ENCODE measurements at regions not wholly inside any gene's neighbourhood (a gene's known extent, or its start where the extent isn't known, plus 50 kb on each side); places are given as distances from the start of the nearest gene placed in this dataset.

DNA sequence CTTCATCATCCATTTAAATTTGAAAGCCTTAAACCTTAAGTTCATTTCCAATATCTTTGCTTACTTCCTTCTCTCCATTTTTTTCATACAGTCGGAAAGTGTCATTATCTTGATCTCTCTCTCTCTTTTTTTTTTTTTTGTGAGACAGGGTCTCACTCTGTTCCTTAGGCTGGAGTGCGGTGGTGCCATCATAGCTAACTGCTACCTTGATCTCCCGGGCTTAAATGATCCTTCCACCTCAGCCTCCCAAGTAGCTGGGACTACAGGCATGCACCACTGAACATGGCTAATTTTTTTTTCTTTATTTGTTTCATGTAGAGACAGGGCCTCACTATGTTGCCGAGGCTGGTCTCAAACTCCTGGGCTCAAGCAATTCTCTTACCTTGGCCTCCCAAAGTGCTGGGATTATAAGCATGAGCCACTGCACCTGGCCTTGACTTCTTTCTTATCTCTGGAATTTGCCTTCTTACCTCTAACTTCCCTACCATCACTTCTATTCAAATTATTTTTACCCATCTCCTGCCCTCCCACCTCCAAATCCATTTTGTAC lies 222.2 kb downstream of the MYCN start:
- intact Hi-C loops (cut with micrococcal nuclease): no loop called here
- H3K36me3 Mint-ChIP-seq (ENCODE audit: low read depth): no peaks in the 10 kb centered on the region
- H3K27ac Mint-ChIP-seq: no peak overlapping the region
- H3K4me1 Mint-ChIP-seq (ENCODE audit: low read depth): no peaks in the 10 kb centered on the region
- no peaks in the 10 kb centered on the region for H3K27me3 Mint-ChIP-seq
- no peaks in the 10 kb centered on the region for H3K9me3 Mint-ChIP-seq
- H3K4me3 Mint-ChIP-seq: no peak overlapping the region

DNA sequence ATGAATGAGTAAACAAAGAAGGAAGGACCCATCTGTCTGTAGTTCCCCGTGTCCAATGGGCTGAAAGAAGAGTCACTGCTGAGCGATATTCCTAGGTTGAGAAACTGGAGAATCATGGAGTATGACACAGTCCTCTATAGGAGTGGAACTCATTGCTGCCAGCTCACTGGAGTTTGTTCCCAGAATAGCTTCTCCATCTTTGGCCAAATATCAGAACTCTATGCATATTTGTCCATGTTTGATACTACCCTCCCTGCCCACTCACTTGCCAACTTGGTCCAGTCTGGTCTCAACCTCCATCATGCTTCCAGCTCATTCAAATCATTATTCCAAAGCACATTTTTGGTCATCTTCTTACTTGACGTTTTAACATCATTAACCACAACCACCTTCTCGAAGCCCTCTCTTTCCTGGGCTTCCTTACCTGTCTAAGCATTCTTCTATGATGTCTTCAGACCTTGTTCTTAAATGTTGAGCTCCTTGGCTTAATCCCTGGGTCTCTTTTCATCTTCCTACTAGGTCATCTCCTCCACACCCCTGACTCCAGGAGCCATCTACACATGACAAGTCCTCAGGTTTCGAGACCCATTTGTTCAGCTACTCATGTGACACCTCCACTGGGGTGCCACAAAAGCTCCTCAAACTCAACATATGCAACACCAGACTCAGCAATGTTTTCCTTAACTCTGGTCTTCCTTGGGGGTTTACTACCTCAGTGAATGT lies 221.6 kb downstream of the MYCN start:
- Mint-ChIP-seq H3K27ac (no peak overlapping the region), H3K36me3 (ENCODE audit: low read depth) (no peaks in the 10 kb centered on the region), H3K9me3 (no peaks in the 10 kb centered on the region), H3K4me3 (no peak overlapping the region), H3K27me3 (no peaks in the 10 kb centered on the region), H3K4me1 (ENCODE audit: low read depth) (no peaks in the 10 kb centered on the region)
- intact Hi-C loops (cut with micrococcal nuclease): no loop called here

DNA sequence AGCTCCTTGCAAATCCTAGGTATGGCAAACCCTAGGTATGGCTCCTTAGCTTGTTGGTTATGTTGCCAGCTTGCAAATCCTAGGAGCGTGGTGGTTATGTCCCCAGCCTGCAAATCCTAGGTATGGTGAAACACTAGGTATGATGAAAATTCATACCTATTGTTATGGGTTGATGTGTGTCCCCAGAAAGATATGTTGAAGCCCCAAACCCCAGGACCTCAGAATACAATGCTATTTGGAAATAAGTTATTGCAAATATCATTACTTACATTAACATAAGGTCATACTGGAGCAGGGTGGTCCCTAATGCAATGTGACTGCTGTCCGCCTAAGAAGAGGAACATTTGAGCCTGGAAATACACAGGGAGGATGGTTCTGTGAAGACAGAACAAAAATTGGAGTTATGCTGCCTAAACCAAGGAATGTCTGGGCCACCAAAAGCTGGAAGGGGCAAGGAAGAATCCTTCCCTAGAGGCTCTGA lies 220.8 kb downstream of the MYCN start:
- Mint-ChIP-seq H3K4me1 (ENCODE audit: low read depth) (no peaks in the 10 kb centered on the region), H3K27me3 (no peaks in the 10 kb centered on the region), H3K9me3 (no peaks in the 10 kb centered on the region), H3K27ac (no peak overlapping the region), H3K4me3 (no peak overlapping the region), H3K36me3 (ENCODE audit: low read depth) (no peaks in the 10 kb centered on the region)
- intact Hi-C loops (cut with micrococcal nuclease): no loop called here

DNA sequence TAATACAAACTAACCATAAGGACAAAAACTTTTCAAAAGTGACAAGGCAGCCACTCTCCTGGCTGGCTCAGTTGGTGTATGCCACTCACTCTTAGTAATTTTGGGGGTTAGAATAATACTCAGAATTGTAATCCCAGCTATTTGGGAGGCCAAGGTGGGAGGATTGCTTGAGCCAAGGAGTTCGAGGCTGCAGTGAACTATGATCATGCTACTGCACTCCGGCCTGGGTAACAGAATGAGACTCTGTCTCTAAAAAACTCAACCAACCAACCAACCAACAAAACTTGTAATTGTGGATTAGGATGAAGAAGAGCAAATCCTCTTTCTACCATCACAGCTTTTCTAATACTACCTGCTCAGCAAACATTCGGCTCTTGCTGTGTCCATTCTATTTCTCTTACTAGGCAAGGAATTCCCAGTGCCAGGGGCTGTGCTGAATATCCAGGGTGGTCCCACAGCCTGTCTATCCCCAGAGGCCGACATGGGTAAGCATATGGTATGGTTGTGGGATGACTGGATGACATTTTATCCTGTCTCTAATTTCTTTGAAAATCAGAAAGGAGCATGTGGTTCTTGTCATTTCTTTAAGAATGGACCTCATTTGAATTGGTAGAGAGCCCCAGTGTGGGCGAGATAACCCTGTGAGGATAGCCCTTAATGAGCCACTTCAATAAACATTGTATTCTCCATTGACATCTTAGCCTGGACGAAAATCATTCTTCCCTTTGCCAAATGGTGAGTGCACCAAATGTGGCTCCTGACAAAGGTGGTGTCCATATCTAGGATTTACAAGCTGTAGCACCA lies 220.1 kb downstream of the MYCN start:
- Mint-ChIP-seq H3K4me3 (no peak overlapping the region), H3K9me3 (no peaks in the 10 kb centered on the region), H3K27ac (no peak overlapping the region), H3K4me1 (ENCODE audit: low read depth) (no peaks in the 10 kb centered on the region), H3K36me3 (ENCODE audit: low read depth) (no peaks in the 10 kb centered on the region), H3K27me3 (no peaks in the 10 kb centered on the region)
- intact Hi-C loops (cut with micrococcal nuclease): no loop called here

DNA sequence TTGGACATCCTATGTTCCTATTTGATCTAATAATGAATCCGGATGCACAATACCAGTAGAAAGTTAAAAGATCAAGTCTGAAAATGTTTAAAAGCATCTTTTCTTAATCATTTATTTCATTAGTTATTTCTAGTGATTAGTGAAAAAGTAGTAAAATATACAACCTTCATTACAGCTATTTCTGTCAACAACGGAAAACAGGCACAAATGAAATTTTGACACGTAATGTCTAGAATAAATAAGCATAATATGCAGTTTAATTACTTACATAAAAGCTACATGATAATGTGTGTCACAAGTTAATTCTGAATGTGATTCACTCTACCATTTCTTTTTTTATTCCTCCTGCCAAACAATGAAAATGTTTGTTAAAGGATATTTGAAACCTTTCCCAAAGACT lies 216.1 kb downstream of the MYCN start:
- H3K4me3 Mint-ChIP-seq: no peak overlapping the region
- no peaks in the 10 kb centered on the region for H3K9me3 Mint-ChIP-seq
- H3K36me3 Mint-ChIP-seq (ENCODE audit: low read depth): no peaks in the 10 kb centered on the region
- H3K27me3 Mint-ChIP-seq: no peaks in the 10 kb centered on the region
- no peaks in the 10 kb centered on the region for H3K4me1 Mint-ChIP-seq (ENCODE audit: low read depth)
- H3K27ac Mint-ChIP-seq: no peak overlapping the region
- intact Hi-C loops (cut with micrococcal nuclease): no loop called here

DNA sequence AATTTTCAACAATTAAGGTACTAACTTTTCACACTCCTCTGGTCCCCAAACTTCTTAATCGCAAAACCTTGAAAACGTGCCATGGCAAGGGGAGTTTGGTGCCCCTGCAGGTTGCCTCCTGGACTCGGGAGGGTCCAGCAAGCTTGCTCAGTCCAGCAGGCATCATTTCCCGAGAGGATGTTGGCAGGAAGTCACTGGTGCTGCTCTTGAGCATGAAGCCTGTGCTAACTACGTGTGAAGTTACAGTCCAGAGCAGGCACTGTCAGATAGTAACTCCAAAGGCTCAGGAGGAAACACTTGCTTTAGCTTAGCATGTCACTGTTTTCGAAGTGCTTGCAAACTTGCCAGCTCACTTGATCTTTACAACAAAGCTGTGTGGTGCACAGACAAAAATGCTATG lies 215.4 kb downstream of the MYCN start:
- intact Hi-C loops (cut with micrococcal nuclease): no loop called here
- H3K4me3 Mint-ChIP-seq: no peak overlapping the region
- H3K36me3 Mint-ChIP-seq (ENCODE audit: low read depth): no peaks in the 10 kb centered on the region
- H3K27ac Mint-ChIP-seq: no peak overlapping the region
- no peaks in the 10 kb centered on the region for H3K27me3 Mint-ChIP-seq
- no peaks in the 10 kb centered on the region for H3K4me1 Mint-ChIP-seq (ENCODE audit: low read depth)
- no peaks in the 10 kb centered on the region for H3K9me3 Mint-ChIP-seq

DNA sequence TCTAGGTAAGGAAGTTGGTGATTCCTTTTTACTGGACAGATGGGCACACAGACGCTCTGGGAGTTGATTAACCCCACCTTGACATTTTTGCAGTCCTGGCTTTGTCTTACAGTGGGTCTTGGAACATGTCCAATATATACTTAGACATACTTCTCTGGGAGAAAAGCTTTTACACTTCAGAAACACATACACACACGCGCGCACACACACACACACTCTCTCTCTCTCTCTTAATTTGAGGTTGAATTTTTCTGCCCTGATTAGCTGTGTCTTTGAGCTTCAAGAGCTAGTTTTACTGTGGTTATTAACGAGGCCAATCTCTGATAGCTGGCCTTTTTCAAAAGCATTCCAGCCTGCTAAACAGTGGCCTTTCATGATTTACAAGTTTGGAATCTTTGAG lies 215.0 kb downstream of the MYCN start:
- intact Hi-C loops (cut with micrococcal nuclease): no loop called here
- H3K36me3 Mint-ChIP-seq (ENCODE audit: low read depth): no peaks in the 10 kb centered on the region
- H3K9me3 Mint-ChIP-seq: no peaks in the 10 kb centered on the region
- H3K27ac Mint-ChIP-seq: no peak overlapping the region
- no peak overlapping the region for H3K4me3 Mint-ChIP-seq
- H3K27me3 Mint-ChIP-seq: no peaks in the 10 kb centered on the region
- H3K4me1 Mint-ChIP-seq (ENCODE audit: low read depth): no peaks in the 10 kb centered on the region

DNA sequence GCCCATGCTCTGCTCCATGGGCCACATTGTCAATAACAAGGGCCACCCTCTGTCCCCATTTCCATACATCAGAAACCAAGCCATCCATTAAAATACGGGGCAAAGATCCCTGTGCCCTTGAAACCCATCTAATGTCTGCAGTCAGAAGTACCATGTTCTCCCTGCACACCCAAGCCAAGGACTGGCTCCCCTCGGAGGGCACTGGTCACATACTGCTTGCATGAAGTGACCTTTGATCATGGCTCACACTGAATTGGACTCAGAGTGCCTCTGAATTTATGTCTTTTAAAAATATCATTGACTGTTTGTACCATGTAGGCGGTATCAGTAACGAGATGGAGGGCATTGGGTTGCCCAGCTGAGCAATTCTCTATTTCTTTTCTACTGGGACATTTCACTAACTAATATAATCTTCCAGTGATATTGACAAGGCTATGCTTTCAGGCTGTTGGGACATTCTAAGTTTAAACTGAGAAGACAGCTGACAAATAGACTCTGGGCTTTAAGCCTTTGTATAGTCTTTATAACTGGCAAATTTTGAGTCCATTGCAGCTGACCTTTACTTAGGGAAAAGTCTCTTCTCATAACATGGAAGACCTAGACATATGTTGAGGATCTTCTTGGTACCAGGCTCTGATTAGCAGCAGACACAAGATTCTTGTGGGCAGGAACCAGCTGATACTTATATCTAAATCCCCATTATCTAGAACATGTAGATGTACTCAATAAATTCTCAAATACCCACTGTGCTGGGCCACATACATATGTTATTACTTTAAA lies 214.3 kb downstream of the MYCN start:
- H3K9me3 Mint-ChIP-seq: no peaks in the 10 kb centered on the region
- no peaks in the 10 kb centered on the region for H3K36me3 Mint-ChIP-seq (ENCODE audit: low read depth)
- no peak overlapping the region for H3K4me3 Mint-ChIP-seq
- intact Hi-C loops (cut with micrococcal nuclease): no loop called here
- no peaks in the 10 kb centered on the region for H3K4me1 Mint-ChIP-seq (ENCODE audit: low read depth)
- no peaks in the 10 kb centered on the region for H3K27me3 Mint-ChIP-seq
- no peak overlapping the region for H3K27ac Mint-ChIP-seq

DNA sequence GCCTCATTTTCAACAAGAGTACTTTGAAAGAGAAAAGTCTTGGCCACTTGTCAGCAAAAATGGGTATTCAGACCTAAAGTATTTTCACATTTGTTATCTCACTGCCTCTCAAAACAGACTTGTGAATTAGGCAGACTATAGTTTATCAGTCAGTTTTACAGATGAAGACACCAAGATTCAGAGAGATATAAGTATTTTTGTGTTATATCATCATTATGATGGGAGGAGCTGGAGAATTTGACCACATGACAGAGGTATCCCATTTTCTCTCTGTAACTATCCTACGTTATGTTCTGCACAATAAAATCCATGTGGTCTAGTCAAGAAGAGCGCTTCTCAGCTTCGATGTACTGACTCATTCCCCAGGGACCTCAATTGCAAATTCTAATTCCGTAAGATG lies 213.7 kb downstream of the MYCN start:
- Mint-ChIP-seq H3K9me3 (no peaks in the 10 kb centered on the region), H3K27me3 (no peaks in the 10 kb centered on the region), H3K36me3 (ENCODE audit: low read depth) (no peaks in the 10 kb centered on the region), H3K4me1 (ENCODE audit: low read depth) (no peaks in the 10 kb centered on the region), H3K4me3 (no peak overlapping the region), H3K27ac (no peak overlapping the region)
- intact Hi-C loops (cut with micrococcal nuclease): no loop called here

DNA sequence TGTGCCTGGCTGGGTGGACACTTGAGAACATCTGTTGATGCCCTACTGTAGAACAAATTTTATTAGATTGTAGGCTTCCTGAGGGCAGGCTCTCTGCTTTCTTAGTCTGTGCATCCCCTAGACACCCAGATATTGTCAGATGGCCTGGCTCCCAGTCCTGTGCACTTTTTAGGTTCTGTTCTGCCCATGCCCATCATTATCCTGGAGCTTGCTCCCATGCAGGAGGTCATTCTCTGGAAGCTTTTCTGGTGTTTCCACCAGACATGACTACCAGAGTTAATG lies 213.3 kb downstream of the MYCN start:
- intact Hi-C loops (cut with micrococcal nuclease): no loop called here
- Mint-ChIP-seq H3K4me1 (ENCODE audit: low read depth) (no peaks in the 10 kb centered on the region), H3K36me3 (ENCODE audit: low read depth) (no peaks in the 10 kb centered on the region), H3K4me3 (no peak overlapping the region), H3K27ac (no peak overlapping the region), H3K9me3 (no peaks in the 10 kb centered on the region), H3K27me3 (no peaks in the 10 kb centered on the region)

DNA sequence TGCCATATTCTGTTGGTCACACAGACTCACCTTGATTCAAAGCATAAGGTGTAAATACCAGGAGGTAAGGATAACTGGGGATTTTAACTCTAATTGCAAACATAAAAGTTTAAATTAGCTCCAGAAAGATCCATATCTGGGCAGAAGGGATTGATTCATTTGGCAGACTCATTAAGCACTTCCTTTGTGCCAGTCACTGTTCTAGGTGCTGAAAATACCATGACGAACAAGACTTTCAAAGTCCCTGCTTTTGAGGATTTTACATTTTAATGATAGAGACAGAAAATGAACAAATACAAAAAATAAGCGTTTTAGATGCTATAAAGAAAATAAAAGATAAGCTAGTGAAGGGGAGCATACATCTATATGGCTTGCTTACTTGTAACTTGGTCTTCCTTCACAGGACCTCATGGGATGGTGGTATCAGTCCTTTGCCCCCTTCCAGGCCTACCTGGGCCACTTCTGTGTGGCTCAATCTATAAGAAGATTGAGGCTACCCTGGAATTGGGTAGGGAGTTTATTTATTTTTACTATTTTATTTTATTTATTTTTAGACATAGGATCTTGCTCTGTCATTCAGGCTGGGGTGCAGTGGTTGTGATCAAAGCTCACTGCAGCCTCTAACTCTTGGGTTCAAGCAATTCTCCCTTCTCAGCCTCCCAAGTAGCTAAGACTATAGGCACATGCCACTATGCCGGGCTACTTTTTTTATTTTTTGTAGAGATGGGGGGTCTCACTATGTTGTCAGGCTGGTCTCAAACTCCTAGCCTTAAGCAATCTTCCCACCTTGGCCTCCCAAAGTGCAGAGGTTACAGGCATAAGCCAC lies 212.8 kb downstream of the MYCN start:
- intact Hi-C loops (cut with micrococcal nuclease): no loop called here
- H3K27me3 Mint-ChIP-seq: no peaks in the 10 kb centered on the region
- no peaks in the 10 kb centered on the region for H3K4me1 Mint-ChIP-seq (ENCODE audit: low read depth)
- H3K4me3 Mint-ChIP-seq: no peak overlapping the region
- H3K36me3 Mint-ChIP-seq (ENCODE audit: low read depth): no peaks in the 10 kb centered on the region
- no peak overlapping the region for H3K27ac Mint-ChIP-seq
- no peaks in the 10 kb centered on the region for H3K9me3 Mint-ChIP-seq

DNA sequence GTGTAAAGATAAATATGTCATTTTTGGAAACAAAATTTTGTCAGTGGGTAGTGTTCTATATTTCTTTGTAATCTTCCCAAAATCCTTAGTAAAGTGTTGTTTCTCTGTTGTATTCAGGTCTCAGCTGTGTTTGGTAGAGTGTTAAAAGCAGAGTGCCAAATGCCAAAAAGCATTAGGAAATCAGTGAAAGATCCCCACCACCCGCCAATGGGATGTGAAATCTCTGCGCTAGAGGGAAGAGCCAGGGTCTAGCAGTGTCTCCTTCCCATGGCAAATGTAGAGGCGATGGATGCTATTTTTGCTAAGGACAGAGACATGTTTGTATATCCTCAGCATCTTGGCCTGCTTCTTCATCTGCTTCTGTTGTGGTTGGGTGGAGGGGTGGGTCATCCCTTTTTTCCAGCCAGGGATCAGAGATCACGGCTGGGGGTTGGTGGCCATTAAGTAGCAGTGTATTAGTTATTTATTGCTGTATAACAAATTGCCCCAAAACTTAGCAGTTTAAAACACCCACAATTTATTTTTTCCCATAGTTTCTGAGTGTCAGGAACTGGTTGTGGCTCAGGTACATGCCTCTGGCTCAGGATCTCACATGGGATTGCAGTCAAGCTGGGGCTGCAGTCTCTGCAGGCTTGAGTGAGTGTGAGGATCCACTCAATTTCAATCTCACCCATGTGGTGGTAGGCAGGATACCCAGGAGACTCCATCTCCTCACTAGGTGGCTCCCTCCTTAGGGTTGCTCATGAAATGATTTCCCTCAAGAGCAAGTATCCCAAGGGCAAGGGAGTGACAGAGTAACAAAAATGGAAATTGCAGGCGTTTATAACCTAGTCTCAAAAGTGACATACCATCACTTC lies 211.9 kb downstream of the MYCN start:
- no peaks in the 10 kb centered on the region for H3K4me1 Mint-ChIP-seq (ENCODE audit: low read depth)
- intact Hi-C loops (cut with micrococcal nuclease): no loop called here
- no peaks in the 10 kb centered on the region for H3K36me3 Mint-ChIP-seq (ENCODE audit: low read depth)
- H3K4me3 Mint-ChIP-seq: no peak overlapping the region
- no peak overlapping the region for H3K27ac Mint-ChIP-seq
- H3K9me3 Mint-ChIP-seq: no peaks in the 10 kb centered on the region
- no peaks in the 10 kb centered on the region for H3K27me3 Mint-ChIP-seq

DNA sequence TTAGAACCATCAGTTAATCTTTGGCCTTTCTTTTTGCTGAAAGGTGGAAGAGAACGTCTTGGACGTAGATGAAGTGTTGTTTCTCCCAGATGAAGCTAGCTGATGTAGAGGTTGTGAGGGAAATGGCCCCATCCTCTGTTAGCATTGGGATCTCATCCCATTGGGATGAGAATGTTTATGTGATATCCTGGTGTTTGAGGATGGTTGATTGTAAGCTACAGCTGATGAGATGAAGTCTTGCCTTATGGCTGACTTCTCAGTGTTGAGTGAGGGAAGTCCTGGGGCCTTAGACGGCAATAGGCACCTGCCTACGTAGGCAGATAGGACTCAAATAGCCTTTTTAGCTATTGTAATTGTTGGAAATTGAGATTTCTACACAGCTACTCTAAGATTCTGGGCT lies 211.3 kb downstream of the MYCN start:
- Mint-ChIP-seq H3K9me3 (no peaks in the 10 kb centered on the region), H3K4me3 (no peak overlapping the region), H3K4me1 (ENCODE audit: low read depth) (no peaks in the 10 kb centered on the region), H3K27ac (no peak overlapping the region), H3K27me3 (no peaks in the 10 kb centered on the region), H3K36me3 (ENCODE audit: low read depth) (no peaks in the 10 kb centered on the region)
- intact Hi-C loops (cut with micrococcal nuclease): no loop called here
